HG03432 (cell line): ENCODE measurements at regions not wholly inside any gene's neighbourhood (a gene's known extent, or its start where the extent isn't known, plus 50 kb on each side); places are given as distances from the start of the nearest gene placed in this dataset.
A peak's percentile ranks its signal among the peaks of the same experiment; 100 is the strongest.
"Not testable (repeated sequence)": the region's sequence is repeated elsewhere in the genome, so short reads cannot be mapped to it uniquely, and the experiment has no call there.

Experiments used
- ATAC-seq: cut with Tn5 transposase; IDR thresholded peaks from one replicate; pipeline ENCODE4 v1.9.1; 2021; ENCODE audit warnings: mild to moderate bottlenecking, moderate library complexity; ENCODE audit not compliant: unreplicated experiment

DNA sequence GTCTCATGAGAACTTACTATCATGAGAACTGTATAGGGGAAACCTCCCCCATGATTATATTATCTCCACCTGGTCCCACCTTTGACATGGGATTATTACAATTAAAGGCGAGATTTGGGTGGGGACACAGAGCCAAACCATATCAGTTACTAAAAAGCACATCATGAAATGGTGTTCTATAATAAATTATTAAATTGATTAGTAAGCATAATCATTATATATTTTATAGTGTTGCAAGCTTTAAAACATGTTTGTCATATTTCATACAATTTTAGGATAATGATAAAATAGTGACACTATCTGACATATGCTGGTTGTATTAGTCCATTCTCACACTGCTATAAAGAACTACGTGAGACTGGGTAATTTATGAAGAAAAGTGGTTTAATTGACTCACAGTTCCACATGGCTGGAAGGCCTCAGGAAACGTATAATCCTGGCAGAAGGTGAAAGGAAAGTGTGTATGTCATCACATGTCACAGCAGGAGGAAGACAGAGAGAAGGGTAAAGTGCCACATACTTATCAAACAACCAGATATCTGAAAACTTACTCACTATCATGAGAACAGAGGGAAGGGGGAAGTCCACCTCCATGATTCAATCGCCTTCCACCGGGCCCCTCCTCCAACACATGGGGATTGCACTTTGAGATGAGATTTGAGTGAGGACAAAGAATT is 539.2 kb upstream of the OLFM3 start:
- ATAC-seq: no peak

DNA sequence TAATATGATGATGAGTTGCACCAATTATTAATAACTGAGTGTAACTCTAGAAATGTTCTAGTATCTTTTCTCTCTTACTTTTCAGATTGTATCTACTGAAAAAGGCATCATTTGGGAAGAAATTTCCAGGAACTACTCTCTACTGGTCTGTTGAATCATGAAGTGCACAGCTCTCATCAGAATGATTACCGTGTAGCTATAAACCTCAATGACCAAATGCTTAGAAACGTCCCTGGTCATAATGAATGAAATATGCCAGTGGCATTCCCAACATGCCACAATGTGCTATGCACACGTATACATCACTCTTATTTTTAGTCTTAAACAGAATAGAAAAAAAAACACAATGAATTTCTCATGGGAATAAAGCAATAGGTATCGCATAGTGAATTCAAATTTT is 534.3 kb upstream of the OLFM3 start:
- ATAC-seq: no peak

DNA sequence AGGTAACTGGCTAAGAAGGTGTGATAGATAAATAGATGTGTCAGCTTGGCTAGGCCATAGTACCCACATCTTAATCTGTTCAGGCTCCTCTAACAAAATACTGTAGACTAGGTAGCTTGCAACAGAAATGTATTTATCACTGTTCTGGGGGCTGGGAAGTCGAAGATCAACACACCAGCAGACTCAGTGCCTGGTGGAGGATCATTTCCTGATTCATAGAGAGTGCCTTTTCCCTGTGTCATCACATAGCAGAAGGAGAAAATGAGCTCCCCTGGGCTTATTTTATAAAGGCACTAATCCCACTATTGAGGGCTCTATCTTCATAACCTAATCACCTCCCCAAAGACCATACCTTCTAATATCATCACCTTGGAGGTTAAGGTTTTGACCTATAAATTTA is 532.7 kb upstream of the OLFM3 start:
- no peak for ATAC-seq

DNA sequence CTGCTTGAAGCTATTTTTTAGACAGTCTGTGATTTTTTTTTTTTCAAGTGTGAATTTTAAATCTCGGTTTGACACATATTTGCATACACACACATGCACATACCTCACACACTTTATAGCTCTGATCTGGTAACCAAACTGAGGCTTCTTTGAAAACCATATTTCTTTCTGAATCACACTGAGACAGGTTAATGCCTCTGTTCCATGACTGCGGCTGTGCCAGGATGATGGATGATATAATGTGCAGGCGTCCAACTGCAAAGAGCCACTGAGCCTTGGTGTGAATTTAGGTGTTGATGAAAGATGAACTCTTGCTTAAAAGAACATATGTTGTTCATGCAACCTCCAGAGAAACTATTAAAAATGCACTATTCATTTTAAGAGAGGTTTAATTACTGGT is 504.0 kb upstream of the OLFM3 start:
- ATAC-seq: no peak

DNA sequence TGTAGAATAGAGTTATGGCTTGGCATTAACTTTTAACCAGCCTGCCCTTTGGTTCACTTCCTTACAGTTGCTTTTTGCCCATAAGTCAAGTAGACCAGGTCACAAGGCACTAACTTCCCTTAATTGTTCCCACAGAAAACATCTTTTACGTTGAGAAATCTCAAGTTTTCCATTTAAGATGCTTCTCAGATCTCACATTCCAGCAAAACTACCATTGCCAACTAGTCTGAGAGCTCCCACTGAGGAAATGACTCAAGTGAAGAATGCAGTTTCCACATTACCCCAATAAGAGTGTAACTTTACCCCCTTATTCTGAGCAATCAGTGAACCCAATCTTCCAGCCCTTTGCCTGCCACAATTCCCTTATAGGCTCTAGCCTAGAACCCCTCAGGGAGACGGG is 502.2 kb upstream of the OLFM3 start:
- ATAC-seq: no peak

DNA sequence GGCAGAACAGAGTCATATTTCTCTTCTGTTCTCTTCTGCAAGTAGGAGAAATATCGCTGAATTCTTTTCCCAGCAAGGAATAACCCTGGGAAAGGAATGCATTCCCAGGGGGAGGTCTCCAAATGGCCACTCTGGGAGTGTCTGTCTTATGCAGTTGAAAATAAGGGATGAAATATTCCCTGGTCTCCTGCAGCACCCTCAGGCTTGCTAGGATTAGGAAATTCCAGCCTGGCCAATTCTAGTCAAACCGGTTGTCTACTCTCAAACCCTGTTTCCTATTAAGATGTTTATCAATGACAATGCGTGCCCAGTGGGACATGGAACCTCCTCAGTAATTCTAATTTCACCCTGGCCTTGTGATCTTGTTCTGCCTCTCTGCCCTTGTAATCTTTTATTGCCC is 501.1 kb upstream of the OLFM3 start:
- not testable (repeated sequence) for ATAC-seq

DNA sequence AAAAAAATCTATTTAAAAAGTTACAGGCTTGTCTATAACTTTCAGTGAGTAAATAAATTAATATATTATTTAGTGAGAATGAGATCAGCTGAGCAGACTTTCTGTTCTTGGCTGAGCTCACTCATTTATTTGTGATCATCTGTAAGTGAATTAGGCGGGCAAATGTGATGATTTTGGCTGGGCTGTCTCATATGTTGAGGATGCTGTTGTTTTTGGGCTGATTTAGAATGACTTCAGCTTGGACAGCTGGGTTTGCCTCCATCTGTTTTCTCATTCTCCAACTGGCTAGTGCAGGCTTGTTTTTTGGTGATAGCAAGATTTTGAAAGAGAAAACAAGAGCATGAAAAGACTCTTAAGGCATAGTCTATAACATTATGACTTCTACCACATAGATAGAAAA is 475.8 kb upstream of the OLFM3 start:
- ATAC-seq: no peak

DNA sequence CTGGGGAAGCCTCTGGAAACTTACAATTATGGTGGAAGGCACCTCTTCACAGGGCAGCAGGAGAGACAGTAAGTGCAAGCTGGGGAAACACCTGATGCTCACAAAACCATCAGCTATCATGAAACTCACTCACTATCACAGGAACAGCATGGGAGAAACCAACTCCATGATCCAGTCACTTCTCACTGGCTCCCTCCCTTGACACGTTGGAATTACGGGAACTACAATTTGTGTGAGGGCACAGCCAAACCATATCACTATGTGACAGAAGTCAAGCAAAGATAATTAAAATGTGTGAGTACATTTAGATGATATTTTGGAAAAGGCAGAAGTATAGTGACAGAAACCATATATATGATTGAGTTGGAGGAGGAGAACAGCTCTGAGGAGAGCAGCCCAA is 474.0 kb upstream of the OLFM3 start:
- no peak for ATAC-seq

DNA sequence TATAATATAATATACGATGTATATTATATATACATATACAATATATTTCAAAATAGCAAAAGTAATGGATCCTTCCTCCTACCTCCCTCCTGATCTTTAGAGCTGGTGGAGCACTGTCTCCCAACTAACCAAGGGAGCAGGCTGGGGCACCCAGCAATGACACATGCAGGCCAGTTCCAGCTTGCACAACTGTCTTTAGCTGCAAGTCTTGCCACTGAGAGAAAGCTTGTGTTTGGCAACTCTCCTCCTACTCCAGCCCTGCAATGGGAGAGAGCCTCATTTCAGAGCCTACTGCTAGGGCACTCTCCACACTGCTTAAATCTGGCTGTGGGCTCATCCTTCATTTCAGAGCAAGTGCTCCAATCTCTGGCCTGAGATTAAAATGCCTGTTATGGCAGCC is 469.8 kb upstream of the OLFM3 start:
- no peak for ATAC-seq

DNA sequence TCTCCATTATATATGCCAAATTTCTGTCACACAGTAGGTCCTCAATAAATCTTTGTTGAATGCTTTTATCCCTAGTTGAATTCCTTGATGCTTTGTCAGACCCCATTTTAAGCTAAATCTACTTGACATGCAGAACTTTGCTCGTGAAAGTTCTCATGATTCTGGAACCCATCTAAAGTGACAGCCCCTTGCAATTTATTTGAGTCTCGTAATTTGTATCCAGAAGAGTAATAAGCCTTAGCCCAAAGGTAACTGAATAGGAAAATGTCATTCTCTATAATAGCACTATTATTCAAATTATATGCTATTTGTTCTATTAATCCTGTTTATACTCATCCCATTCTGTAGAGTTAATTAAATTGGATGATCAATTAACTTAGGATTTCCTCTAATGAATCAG is 466.6 kb upstream of the OLFM3 start:
- no peak for ATAC-seq

DNA sequence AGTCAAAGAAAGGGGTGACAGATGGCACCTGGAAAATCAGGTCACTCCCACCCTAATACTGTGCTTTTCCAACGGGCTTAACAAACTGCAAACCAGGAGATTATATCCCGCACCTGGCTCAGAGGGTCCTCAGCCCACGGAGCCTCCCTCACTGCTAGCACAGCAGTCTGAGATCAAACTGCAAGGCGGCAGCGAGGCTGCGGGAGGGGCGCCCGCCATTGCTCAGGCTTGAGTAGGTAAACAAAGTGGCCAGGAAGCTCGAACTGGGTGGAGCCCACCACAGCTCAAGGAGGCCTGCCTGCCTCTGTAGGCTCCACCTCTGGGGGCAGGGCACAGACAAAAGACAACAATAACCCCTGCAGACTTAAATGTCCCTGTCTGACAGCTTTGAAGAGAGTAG is 445.6 kb upstream of the OLFM3 start:
- ATAC-seq: not testable (repeated sequence)

DNA sequence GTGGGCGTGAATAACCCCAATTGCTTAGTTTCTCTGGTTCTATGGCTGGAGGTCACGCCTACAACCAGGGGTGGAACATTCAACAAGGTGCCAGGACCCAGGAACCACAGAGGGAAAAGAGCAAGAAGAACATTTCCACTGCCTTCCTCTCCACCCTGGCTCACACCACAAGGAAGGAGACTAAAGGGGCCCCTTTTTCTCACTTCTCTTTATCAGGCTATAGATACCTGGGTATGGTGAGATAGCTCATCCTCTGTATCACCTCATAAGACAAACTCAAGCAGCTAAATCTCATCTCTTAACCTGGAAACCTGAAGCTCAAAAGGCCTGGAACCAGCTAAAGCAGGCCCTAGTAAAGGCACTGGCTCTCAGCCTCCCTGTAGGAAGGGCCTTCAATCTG is 438.8 kb upstream of the OLFM3 start:
- peak; percentile 60 for ATAC-seq

DNA sequence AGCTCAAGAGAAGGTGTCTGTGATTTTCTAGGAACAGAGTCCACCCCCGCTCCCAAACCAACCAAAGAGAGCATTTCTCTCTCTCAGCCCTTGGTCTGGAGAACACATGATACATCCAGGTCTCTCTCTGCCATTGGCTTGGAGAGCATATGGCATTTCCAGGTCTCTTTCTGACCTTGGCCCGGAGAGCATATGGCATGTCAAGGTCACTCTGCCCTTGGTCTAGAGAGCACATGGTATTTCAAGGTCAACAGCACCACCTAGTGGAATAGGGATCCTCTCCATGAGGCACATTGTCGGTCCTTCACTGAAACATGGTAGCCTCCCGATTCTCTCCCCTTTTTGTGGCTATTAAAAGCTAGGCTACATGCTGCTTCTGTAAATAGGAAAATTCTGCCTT is 437.7 kb upstream of the OLFM3 start:
- no peak for ATAC-seq

DNA sequence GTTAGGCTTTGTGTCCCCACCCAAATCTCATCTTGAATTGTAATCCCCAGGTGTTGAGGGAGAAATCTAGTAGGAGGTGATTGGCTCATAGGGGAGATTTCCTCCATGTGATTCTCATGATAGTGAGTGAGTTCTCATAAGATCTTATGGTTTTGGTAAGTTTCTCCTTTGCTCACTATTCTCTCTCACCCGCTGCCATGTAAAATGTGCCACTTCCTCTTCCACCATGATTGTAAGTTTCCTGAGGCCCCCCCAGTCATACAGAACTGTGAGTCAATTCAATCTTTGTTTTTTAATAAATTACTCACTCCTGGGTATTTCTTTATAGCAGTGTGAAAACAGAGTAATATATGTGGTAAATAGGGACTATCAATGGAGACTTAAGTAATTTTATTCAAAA is 434.5 kb upstream of the OLFM3 start:
- ATAC-seq: no peak

DNA sequence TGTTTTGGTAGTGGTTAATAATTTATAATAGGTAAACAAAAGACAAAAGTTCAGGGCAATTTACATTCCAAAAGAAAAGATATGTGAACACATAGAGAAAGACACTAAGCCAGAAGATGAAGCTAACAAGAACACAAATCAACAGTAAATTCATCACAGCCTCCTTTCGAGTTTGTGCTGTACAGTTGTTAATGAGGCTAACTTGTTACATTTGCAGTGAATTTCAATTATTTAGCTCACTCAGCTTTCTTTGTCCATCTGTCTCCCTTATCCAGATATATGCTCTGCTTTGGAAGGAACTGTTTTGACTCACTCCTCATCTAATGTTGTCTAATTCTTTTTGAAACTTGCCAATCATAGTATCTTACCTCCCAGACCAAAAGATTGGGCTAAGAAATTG is 423.3 kb upstream of the OLFM3 start:
- ATAC-seq: no peak
